ENCODE measurements at regions not wholly inside any gene's neighbourhood (a gene's known extent, or its start where the extent isn't known, plus 50 kb on each side); places are given as distances from the start of the nearest gene placed in this dataset.

DNA sequence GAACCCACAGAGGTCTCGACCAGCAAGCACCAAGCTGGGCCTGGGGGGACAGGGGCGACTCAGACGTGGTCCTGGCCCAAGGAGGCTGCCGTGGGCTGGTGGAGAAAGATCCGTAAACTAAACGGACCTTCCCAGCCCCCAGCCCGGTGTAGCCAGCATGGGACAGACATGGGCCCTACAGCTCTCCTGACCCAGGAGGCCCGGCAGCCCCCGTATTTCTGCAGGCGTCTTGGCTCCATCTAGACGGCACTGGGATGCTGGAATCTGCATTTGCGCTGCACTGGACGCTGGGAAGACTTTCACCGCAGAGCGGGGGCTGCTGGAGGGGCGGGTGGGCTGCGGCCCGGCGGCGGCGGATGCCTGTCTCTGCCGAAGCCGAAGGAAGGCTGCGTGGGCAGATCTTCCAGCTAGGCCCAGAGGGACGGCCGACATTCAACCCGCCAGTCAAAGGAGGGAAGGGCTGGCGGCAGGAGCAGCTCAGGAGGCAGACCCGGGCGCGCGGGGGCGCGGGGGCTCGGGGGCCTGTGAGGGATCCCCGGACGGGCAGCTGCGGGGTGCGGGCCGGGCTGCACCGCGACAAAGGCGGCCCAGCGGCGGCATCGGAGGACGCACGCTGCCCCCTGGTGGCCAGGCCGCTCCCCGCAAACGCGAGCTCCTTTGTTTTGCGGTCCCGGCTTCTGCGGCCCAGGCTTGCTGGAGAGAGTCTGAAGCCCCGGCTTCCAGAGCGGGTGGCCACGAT lies 266.2 kb downstream of the NSG2 start:
- no peak for DNase-seq (ENCODE audit: low read depth)

DNA sequence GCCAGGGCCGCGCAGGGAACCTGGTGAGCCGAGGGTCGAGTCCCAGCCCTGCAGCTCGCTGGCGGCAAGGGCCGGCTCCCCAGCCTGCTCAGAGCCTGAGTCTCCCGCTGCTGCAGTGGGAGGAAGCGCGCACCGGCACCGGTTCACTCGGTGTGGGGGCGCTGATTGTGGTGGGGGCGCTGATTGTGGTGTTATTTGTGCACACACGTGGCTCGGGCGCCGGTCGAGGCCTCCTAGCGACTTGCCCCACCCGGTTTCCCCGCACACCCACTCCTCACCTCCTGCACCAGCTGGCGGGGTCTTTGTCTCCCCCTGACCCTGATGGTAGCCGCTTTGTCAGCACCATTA lies 266.7 kb downstream of the NSG2 start:
- DNase-seq (ENCODE audit: low read depth), result no peak

DNA sequence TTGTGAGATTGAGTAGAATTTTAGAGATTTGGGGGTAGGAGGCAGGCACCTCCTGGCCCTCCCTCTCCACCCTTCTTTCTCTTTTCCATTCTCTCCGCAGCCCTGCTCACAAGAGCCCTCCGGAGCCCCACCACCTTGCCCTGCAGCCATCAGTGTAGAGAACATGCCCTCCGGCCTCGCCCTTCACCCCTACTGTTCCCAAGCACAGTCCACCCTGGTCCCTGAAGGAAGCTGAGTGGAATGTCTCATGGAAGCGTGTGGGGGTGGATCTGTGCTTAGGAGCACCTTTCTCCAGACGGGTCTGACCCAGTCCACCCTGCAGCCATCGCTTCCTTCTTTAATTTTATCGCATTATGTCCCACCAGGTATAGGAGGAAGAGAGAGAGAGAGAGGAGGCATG lies 267.1 kb downstream of the NSG2 start:
- no peak for DNase-seq (ENCODE audit: low read depth)

DNA sequence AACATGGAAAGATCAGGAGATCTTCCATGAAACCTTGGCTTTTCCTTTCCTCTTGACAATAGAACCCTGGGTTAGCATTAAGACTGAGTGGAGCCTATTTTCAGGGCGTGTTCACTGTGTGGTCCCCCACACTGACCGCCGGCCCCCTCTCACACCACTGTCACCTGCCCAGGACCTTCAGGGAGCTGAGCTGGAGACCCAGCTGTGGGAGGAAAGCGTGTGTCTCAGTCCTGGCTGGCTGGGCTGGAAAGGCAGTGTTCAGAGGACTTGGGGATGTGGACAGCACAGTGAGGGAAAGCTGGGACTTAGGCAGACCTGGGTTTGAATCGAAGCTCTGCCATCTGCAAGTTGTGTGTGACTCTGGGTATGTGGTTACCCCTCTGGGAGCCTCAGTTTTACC lies 268.1 kb downstream of the NSG2 start:
- DNase-seq (ENCODE audit: low read depth), result no peak

DNA sequence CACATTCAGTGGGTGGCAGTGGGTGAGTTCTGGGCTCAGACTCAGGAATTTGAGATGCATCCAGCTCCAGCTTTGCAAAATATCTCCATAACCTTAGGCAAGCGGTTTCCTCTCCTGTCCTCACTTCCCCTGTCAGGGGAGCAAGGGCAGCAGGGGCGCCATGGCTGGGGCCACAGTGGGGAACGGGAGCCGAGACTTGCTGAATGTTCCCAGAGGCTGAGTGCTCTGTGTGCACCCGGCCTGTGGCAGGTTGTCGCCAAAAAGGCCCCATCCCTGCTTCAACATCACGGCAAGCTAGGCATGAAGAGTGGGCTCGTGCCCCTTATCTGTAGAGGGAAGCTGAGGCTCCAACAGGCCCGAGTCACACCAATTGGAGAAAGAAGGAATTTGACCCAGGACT lies 268.8 kb downstream of the NSG2 start:
- no peak for DNase-seq (ENCODE audit: low read depth)

- no peak for DNase-seq (ENCODE audit: low read depth)
These were observed 270.0 kb downstream of the NSG2 start for GRCh38 chr5:174315471-174315870.

- DNase-seq (ENCODE audit: low read depth), result no peak
These were observed 270.4 kb downstream of the NSG2 start for GRCh38 chr5:174315871-174316270.

DNA sequence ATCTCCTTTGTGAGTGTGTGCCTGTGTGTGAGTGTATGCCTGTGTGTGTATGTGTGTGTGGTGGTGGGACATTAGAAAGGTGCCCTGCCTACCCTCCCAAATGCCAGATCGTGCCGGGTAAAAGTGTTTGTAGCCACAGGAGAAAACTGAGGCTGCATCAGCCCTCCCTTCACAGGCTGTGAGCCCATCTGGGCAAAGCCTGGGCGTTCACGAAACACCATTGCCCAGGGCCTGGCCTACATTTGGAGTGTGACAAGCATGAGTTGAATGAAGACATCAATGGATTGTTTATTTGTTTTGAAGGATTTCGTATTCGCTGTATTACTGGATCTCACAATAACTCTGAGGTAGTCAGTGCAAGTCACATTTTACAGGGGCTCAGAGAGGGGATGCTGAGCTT lies 270.8 kb downstream of the NSG2 start:
- no peak for DNase-seq (ENCODE audit: low read depth)

- peak; percentile 18 for DNase-seq (ENCODE audit: low read depth)
These were observed 271.9 kb downstream of the NSG2 start for GRCh38 chr5:174317256-174317894.

DNA sequence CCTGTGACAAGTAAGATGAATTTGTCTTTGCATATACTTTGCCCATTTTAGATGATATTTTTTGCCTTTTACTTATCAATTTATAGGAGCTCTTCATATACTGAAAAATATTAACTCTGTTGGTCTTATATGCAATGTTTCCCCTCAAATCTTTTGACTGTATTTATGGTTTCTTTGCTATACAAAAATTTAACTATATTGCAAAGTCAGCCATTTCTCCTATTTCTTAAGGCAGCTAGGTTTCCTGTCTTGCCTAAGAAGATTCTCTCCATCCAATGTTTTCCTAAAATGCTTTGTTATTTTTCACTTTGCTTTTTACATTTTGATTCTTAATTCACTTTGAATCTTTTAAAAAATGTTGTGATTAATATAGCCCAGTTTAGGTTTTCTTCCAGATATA lies 273.1 kb downstream of the NSG2 start:
- DNase-seq (ENCODE audit: low read depth), result no peak

GRCh38 chr5:174319551-174319950 lies 274.0 kb downstream of the NSG2 start:
- DNase-seq (ENCODE audit: low read depth), result no peak

DNA sequence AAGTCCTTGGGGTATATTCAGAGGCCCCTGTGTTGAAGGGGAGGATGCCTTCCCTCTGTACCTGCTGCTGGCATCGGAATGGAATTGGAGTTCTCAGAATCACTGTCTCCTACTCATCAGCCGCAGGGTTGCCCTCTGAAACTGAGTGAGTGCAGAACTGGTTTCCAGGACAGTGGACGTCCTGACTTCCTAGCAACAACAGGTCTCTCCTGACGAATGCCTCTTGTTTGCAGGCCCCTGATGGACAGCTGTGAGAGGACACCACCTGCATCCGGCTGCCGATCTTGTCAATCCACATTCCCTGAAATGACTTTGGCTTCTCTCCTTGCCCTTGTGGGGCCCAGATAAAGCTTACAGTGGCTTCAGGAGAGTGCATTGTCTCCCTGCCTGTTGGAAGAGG lies 274.5 kb downstream of the NSG2 start:
- DNase-seq (ENCODE audit: low read depth), result no peak

DNA sequence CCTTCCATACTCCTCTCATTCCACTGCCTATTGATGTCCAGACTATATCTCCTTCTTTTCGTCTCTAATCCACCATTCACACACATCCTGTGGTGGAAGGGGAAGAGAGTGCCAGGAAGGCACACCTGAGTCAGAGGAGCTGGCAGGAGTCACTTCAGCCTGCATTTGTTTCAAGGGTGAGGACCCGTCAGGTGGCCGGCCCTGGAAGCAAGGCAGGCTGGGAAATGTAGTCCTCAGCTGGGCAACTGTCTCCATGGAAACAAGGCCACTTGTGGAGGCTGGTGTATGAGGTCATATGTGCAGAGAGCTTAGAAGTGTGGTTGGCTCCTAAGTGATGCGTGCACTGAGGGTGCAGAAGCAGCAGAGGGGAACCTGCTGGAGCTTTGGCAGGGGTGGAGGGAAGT lies 278.4 kb downstream of the NSG2 start:
- DNase-seq (ENCODE audit: low read depth), result peak; percentile 24

GRCh38 chr5:174324680-174325079 lies 279.2 kb downstream of the NSG2 start:
- DNase-seq (ENCODE audit: low read depth), result no peak

- no peak for DNase-seq (ENCODE audit: low read depth)
These were observed 279.9 kb downstream of the NSG2 start for GRCh38 chr5:174325431-174325830.

DNA sequence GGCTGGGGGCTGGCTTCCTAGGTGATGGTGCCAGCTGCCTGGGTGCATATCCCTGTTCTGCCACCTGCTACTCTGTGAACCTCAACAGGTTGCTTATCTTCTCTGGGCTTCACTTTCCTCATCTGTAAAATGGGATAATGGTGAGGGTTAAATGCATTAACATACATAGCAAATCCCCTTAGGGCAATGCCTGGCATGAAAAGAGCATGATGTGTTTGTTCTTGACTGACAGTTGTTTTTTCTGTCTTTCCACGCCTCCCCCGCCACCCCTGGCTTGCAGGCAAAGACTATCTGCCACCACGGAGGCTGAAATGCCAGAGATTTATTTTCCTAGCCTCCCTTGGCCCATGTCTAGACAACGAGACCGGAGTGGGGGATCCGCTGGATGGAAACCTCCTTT lies 280.5 kb downstream of the NSG2 start:
- no peak for DNase-seq (ENCODE audit: low read depth)

DNA sequence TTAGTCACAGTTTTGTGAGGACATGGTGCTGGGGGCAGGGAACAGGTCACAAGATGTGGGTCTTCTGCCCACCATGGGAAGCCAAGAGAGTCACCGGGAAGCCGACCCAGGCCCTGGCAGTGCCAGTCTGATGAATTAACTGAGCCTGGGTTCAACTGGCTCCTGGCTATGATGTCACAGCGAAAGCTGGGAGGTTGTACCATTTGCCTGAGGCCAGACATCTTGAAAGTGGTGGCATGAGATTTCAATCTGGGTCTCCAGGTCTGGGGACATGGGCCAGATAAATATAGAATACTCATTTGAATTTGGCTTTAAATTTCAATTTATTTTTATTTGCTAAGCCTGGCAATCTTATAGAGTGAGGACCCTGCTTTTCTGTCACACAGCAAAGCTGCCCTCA lies 280.9 kb downstream of the NSG2 start:
- no peak for DNase-seq (ENCODE audit: low read depth)

- peak; percentile 28 for DNase-seq (ENCODE audit: low read depth)
These were observed 281.9 kb downstream of the NSG2 start for GRCh38 chr5:174327317-174327864.

DNA sequence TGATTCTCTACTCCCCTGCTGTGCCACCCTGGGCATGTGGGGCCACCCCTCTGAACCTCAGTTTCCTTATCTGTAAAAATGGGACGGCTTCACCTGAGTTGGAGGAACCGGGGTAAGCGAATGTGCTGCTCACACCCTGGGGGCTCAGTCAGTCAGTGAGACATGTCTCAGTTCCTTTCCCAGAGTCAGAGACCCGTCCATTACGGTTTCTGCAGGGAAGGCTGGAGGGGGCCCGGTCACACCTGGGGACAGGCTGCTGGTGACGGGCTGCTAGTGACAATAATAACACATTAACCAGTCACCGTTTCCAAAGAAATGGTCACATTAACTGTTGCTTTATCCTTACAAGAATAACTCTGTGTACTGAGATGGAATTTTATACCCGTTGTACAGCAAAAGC lies 282.4 kb downstream of the NSG2 start:
- DNase-seq (ENCODE audit: low read depth), result no peak

DNA sequence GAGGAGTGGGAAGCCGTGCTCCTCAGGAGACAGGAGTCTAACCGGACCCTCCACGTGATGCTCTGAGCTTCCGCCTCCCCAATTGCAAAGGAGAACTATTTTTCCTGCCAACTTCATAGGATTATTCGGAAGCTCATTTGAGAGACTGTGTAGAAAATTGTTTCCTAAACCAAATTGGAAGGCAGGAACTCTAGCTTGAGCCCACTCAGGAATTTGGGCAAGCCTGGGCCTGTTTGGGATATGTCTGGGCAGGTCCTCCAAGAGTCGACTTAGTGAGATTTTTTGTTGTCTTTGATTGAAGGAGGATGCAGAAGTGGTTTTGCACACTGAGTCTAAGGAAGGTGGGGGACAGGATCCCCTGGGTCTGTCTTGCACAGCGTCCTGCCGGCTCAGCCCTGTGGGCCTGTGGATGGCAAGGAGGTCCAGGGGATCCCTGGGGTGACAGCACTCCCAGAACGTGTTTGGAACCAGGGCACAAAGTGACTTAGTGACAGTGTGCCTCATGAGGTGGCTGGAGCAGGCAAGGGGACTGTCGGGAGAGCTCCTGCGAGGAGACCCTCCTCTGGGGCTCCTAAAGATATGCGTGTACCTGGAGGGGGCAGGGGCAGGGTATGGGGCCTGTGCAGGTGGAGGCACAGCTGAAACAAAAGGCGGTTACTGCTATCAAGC lies 283.3 kb downstream of the NSG2 start:
- DNase-seq (ENCODE audit: low read depth), result no peak

DNA sequence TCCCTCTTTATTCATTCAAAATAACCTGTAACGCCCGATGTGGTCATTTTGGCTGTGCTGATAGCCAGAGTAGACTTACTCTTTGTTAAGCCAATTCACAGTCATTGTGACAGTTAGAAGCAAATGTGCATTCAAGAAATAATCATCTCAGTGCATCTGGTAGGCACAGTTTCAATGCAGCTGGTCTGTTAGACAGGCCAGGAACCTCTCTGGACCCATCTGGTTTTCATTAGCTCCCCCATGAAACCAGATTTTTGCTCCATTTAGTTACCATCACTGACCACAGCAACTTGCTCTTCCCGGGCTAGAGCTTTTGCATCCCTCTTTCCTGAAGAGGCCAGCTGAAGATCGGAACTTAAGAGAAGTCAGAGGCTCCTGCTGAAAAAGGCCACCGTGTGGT lies 284.2 kb downstream of the NSG2 start:
- no peak for DNase-seq (ENCODE audit: low read depth)

GRCh38 chr5:174335682-174336364 lies 290.3 kb downstream of the NSG2 start:
- DNase-seq (ENCODE audit: low read depth), result no peak

GRCh38 chr5:174336479-174336878 lies 291.0 kb downstream of the NSG2 start:
- no peak for DNase-seq (ENCODE audit: low read depth)
